ENCODE measurements at regions not wholly inside any gene's neighbourhood (a gene's known extent, or its start where the extent isn't known, plus 50 kb on each side); places are given as distances from the start of the nearest gene placed in this dataset.
"Not testable (repeated sequence)": the region's sequence is repeated elsewhere in the genome, so short reads cannot be mapped to it uniquely, and the experiment has no call there.

- H3K27ac ChIP-seq (ENCODE audit: low read depth in 1 of 2, low read length in 2 of 2): no peak overlapping the region
- 97 to 98% methylated on average over 1 of the region's 1 CpG for WGBS, 2 donors
- DNase-seq (no peak), ATAC-seq (ENCODE audit: low FRiP score) (no peak)
- H3K4me1 ChIP-seq (ENCODE audit: control insufficient read depth in 1 of 2, insufficient read depth in 2 of 2, low read length in 2 of 2): no peaks in the 10 kb centered on the region
- intact Hi-C loops (cut with DNase I): no loop called here
- H3K27me3 ChIP-seq (ENCODE audit: control insufficient read depth in 1 of 2, insufficient read depth in 2 of 2, low read length in 1 of 2): no peaks in the 10 kb centered on the region
- no peak overlapping the region for H3K4me3 ChIP-seq (ENCODE audit: low read length in 2 of 2)
- H3K9me3 ChIP-seq (ENCODE audit: control insufficient read depth, low read length): peaks cover 5% of the 10 kb centered on the region
- no peaks in the 10 kb centered on the region for H3K36me3 ChIP-seq (ENCODE audit: control insufficient read depth in 1 of 2, insufficient read depth in 2 of 2, low read length in 1 of 2)
Observed at GRCh38 chr6:67812693-67813092, 822.4 kb upstream of the ADGRB3 start.

- ATAC-seq (ENCODE audit: low FRiP score): no peak
- no peak for DNase-seq
- Histone ChIP-seq H3K27me3 (ENCODE audit: control insufficient read depth in 1 of 2, insufficient read depth in 2 of 2, low read length in 1 of 2) (no peaks in the 10 kb centered on the region), H3K4me3 (ENCODE audit: low read length in 2 of 2) (no peak overlapping the region), H3K9me3 (ENCODE audit: control insufficient read depth, low read length) (peaks cover 5% of the 10 kb centered on the region), H3K36me3 (ENCODE audit: control insufficient read depth in 1 of 2, insufficient read depth in 2 of 2, low read length in 1 of 2) (no peaks in the 10 kb centered on the region), H3K4me1 (ENCODE audit: control insufficient read depth in 1 of 2, insufficient read depth in 2 of 2, low read length in 2 of 2) (no peaks in the 10 kb centered on the region), H3K27ac (ENCODE audit: low read depth in 1 of 2, low read length in 2 of 2) (no peak overlapping the region)
- intact Hi-C loops (cut with DNase I): no loop called here
- WGBS, 2 donors: 91% methylated on average over 1 of the region's 1 CpG
Observed at GRCh38 chr6:67812125-67812524, 823.0 kb upstream of the ADGRB3 start.

GRCh38 chr6:67811239-67812037, 823.6 kb upstream of the ADGRB3 start:
- intact Hi-C loops (cut with DNase I): no loop called here
- no peak for DNase-seq
- 87% methylated on average over 3 of the region's 3 CpGs for WGBS, 2 donors
- Histone ChIP-seq H3K4me1 (ENCODE audit: control insufficient read depth in 1 of 2, insufficient read depth in 2 of 2, low read length in 2 of 2) (no peaks in the 10 kb centered on the region), H3K9me3 (ENCODE audit: control insufficient read depth, low read length) (peaks cover 5% of the 10 kb centered on the region), H3K27ac (ENCODE audit: low read depth in 1 of 2, low read length in 2 of 2) (no peak overlapping the region), H3K36me3 (ENCODE audit: control insufficient read depth in 1 of 2, insufficient read depth in 2 of 2, low read length in 1 of 2) (no peaks in the 10 kb centered on the region), H3K27me3 (ENCODE audit: control insufficient read depth in 1 of 2, insufficient read depth in 2 of 2, low read length in 1 of 2) (no peaks in the 10 kb centered on the region), H3K4me3 (ENCODE audit: low read length in 2 of 2) (no peak overlapping the region)
- no peak for ATAC-seq (ENCODE audit: low FRiP score)

GRCh38 chr6:67804808-67805207, 830.3 kb upstream of the ADGRB3 start:
- H3K27ac ChIP-seq (ENCODE audit: low read depth in 1 of 2, low read length in 2 of 2); DNase-seq; intact Hi-C loops (cut with DNase I); H3K27me3 ChIP-seq (ENCODE audit: control insufficient read depth in 1 of 2, insufficient read depth in 2 of 2, low read length in 1 of 2); H3K36me3 ChIP-seq (ENCODE audit: control insufficient read depth in 1 of 2, insufficient read depth in 2 of 2, low read length in 1 of 2); H3K9me3 ChIP-seq (ENCODE audit: control insufficient read depth, low read length); H3K4me1 ChIP-seq (ENCODE audit: control insufficient read depth in 1 of 2, insufficient read depth in 2 of 2, low read length in 2 of 2); ATAC-seq (ENCODE audit: low FRiP score); H3K4me3 ChIP-seq (ENCODE audit: low read length in 2 of 2): not testable (repeated sequence)
- WGBS, 2 donors: 87 to 91% methylated on average over 5 of the region's 5 CpGs

GRCh38 chr6:67802771-67803170, 832.3 kb upstream of the ADGRB3 start:
- intact Hi-C loops (cut with DNase I): no loop called here
- Histone ChIP-seq H3K27me3 (ENCODE audit: control insufficient read depth in 1 of 2, insufficient read depth in 2 of 2, low read length in 1 of 2) (no peaks in the 10 kb centered on the region), H3K27ac (ENCODE audit: low read depth in 1 of 2, low read length in 2 of 2) (no peak overlapping the region), H3K4me1 (ENCODE audit: control insufficient read depth in 1 of 2, insufficient read depth in 2 of 2, low read length in 2 of 2) (no peaks in the 10 kb centered on the region), H3K9me3 (ENCODE audit: control insufficient read depth, low read length) (peaks cover 2% of the 10 kb centered on the region), H3K36me3 (ENCODE audit: control insufficient read depth in 1 of 2, insufficient read depth in 2 of 2, low read length in 1 of 2) (no peaks in the 10 kb centered on the region), H3K4me3 (ENCODE audit: low read length in 2 of 2) (no peak overlapping the region)
- no peak for DNase-seq
- no peak for ATAC-seq (ENCODE audit: low FRiP score)

GRCh38 chr6:67792996-67793395, 842.1 kb upstream of the ADGRB3 start:
- ATAC-seq (ENCODE audit: low FRiP score) (no peak), DNase-seq (no peak)
- H3K27me3 ChIP-seq (ENCODE audit: control insufficient read depth in 1 of 2, insufficient read depth in 2 of 2, low read length in 1 of 2): no peaks in the 10 kb centered on the region
- H3K36me3 ChIP-seq (ENCODE audit: control insufficient read depth in 1 of 2, insufficient read depth in 2 of 2, low read length in 1 of 2): no peaks in the 10 kb centered on the region
- no peak overlapping the region for H3K27ac ChIP-seq (ENCODE audit: low read depth in 1 of 2, low read length in 2 of 2)
- no peak overlapping the region for H3K4me3 ChIP-seq (ENCODE audit: low read length in 2 of 2)
- no peaks in the 10 kb centered on the region for H3K4me1 ChIP-seq (ENCODE audit: control insufficient read depth in 1 of 2, insufficient read depth in 2 of 2, low read length in 2 of 2)
- 80 to 81% methylated on average over 2 of the region's 2 CpGs for WGBS, 2 donors
- H3K9me3 ChIP-seq (ENCODE audit: control insufficient read depth, low read length): no peaks in the 10 kb centered on the region
- intact Hi-C loops (cut with DNase I): no loop called here

GRCh38 chr6:67790569-67790968, 844.5 kb upstream of the ADGRB3 start:
- Histone ChIP-seq H3K9me3 (ENCODE audit: control insufficient read depth, low read length) (no peaks in the 10 kb centered on the region), H3K4me1 (ENCODE audit: control insufficient read depth in 1 of 2, insufficient read depth in 2 of 2, low read length in 2 of 2) (no peaks in the 10 kb centered on the region), H3K27me3 (ENCODE audit: control insufficient read depth in 1 of 2, insufficient read depth in 2 of 2, low read length in 1 of 2) (no peaks in the 10 kb centered on the region), H3K27ac (ENCODE audit: low read depth in 1 of 2, low read length in 2 of 2) (no peak overlapping the region), H3K36me3 (ENCODE audit: control insufficient read depth in 1 of 2, insufficient read depth in 2 of 2, low read length in 1 of 2) (no peaks in the 10 kb centered on the region), H3K4me3 (ENCODE audit: low read length in 2 of 2) (no peak overlapping the region)
- no peak for DNase-seq
- intact Hi-C loops (cut with DNase I): no loop called here
- ATAC-seq (ENCODE audit: low FRiP score): no peak
- WGBS, 2 donors: 55 to 63% methylated on average over 1 of the region's 1 CpG

- WGBS, 2 donors: 59 to 89% methylated on average over 1 of the region's 1 CpG
Observed at GRCh38 chr6:67787119-67787518, 848.0 kb upstream of the ADGRB3 start.

GRCh38 chr6:67779876-67780275, 855.2 kb upstream of the ADGRB3 start:
- no peak for ATAC-seq (ENCODE audit: low FRiP score)

More at GRCh38 chr6:67787119-67787518, 848.0 kb upstream of the ADGRB3 start:
- intact Hi-C loops (cut with DNase I); H3K27ac ChIP-seq (ENCODE audit: low read depth in 1 of 2, low read length in 2 of 2); H3K9me3 ChIP-seq (ENCODE audit: control insufficient read depth, low read length); H3K36me3 ChIP-seq (ENCODE audit: control insufficient read depth in 1 of 2, insufficient read depth in 2 of 2, low read length in 1 of 2); DNase-seq; H3K27me3 ChIP-seq (ENCODE audit: control insufficient read depth in 1 of 2, insufficient read depth in 2 of 2, low read length in 1 of 2); H3K4me1 ChIP-seq (ENCODE audit: control insufficient read depth in 1 of 2, insufficient read depth in 2 of 2, low read length in 2 of 2); H3K4me3 ChIP-seq (ENCODE audit: low read length in 2 of 2); ATAC-seq (ENCODE audit: low FRiP score): not testable (repeated sequence)

More at GRCh38 chr6:67779876-67780275, 855.2 kb upstream of the ADGRB3 start:
- Histone ChIP-seq H3K9me3 (ENCODE audit: control insufficient read depth, low read length) (no peaks in the 10 kb centered on the region), H3K27me3 (ENCODE audit: control insufficient read depth in 1 of 2, insufficient read depth in 2 of 2, low read length in 1 of 2) (no peaks in the 10 kb centered on the region), H3K4me1 (ENCODE audit: control insufficient read depth in 1 of 2, insufficient read depth in 2 of 2, low read length in 2 of 2) (no peaks in the 10 kb centered on the region), H3K4me3 (ENCODE audit: low read length in 2 of 2) (no peak overlapping the region), H3K27ac (ENCODE audit: low read depth in 1 of 2, low read length in 2 of 2) (no peak overlapping the region), H3K36me3 (ENCODE audit: control insufficient read depth in 1 of 2, insufficient read depth in 2 of 2, low read length in 1 of 2) (no peaks in the 10 kb centered on the region)
- DNase-seq: no peak
- WGBS, 2 donors: 90 to 92% methylated on average over 3 of the region's 3 CpGs
- intact Hi-C loops (cut with DNase I): no loop called here

Data from aorta (tissue), 5 donors.